ENCODE measurements at regions not wholly inside any gene's neighbourhood (a gene's known extent, or its start where the extent isn't known, plus 50 kb on each side); places are given as distances from the start of the nearest gene placed in this dataset.

DNA sequence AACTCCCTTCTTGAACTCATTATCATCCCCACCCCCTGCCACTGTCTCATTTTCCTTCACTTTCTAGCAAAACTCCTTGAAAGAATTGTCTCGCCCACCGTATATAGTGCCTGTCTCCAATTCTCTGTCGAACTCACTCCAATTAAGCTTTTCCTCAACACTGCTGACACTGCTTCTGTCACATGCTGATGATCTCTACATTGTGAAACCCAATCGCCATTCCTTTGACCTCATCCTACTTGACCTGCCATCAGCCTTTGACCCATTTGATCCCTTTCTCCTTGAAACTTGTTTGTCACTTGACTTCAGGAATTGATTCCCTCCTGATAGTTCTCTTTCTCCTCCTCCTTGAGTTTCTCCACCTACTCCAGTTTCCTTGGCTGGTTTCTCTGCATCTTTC is 54.8 kb downstream of the CCDC71L start:
- DNase-seq = no peak

DNA sequence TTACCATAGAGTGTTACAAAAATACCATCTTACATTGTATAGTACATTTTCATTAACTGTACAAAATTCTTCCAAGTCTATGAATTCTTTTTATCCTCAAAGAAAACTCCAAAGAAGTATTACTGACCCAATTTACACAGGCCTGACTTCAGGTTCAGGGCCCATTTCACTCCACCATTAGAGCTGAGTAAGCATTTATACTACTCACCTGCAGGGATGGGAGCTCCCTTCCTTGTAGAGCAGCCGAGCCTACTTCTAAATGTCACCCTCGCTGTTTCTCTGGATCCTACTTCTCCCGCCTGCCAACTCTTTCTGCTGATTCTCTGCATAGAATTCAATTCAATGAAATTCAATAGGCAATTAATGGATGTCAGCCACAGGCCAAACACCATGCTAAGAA is 56.0 kb downstream of the CCDC71L start:
- no peak for DNase-seq

DNA sequence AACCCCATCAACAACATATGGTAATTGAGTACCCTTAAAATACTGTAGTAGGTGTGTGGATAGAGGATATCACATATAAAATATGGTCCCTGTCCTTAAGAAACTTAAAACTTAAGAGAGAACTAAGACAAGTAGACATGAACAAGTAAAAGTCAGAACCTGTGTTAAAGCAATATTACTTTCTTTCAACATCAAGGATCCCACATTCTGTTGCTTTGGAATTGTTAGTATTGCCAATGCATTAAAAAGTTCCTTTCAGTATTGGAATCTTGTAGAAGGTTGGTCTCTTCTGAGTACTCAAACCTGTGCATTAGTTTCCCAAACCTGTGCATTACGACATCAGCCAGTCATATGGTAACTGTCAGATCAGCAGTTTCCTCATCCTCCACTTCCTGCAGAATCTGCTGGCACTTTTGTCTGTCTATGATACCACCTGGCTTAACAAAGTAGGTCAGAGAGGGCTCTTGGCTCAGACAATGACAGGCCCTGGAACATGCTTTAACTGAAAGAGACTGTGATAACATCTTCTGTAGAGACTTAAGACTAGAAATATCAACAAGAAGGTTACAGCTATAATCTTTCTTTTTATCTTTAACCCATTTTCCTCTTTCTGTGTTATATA is 56.5 kb downstream of the CCDC71L start:
- DNase-seq = no peak

DNA sequence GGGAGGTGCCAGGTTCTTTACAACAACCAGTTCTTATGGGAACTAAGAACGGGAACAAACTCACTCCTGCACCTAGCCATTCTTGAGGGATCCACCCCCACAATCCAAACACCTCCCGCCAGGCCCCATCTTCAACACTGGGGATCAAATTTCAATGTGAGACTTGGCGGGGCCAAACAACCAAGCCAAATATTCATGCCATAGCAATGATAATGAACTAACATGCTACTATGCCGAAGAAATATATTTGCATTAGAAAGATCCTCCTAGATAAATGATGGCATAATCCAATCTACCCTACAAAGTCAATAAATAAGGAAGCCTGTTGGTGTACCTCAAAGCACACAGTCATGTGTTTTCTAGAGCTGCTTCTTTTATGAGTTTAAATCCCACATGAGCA is 57.6 kb downstream of the CCDC71L start:
- DNase-seq = no peak

DNA sequence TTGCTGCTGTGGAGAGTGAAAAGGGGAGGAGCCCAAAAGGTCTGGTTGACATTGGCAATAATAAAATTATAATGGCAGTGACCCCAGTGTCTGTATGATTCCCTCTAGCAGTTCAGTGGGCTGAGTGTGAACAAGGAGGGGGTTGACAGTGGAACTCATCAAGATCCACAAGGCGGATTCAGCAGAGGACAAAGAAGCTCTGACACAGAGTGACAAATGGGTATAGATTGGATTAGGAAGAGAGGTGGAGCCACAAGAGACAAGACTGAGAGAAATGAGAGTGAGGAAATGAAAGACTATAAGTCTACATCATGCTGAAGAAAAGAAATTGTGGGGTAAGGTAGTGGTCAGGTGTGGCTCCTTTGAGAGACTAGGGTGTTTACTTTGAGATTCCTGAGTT is 58.9 kb downstream of the CCDC71L start:
- DNase-seq = no peak

DNA sequence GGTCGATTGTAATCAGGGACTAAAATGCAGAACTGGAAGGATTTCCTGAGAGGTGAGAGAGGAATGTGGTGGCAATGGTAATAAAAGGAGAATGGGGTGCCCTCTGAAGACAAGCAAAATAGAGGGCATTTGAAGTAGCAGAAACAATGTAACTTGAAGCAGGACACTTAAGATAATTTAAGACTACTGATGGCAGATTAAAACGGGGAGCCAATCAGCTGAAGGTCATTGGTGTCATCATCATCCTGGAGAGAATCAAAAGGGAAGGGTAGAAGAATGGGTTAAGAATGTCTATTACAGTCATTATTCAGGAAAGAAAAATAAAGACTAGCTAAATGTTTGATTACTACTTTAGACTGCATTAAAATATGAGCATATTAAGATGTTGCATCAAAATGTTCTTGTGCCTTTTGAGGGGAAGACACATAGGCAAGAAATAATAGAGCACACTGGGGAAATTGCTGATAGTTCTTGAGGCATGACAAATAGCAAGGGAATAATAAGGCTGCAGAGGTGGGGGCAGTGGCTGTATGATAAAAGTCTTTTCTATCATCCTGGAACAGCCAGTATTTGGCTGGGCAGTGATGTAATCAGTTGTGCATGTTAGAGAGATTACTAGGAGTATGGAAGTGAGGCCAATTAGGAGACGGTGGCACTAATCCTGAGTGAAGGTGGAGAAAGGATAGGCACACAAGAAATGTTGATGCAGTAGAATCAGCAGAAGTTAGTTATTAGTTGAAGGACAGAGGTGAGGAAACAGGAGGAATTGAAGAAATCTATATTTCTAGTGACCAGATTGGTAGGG is 60.2 kb downstream of the CCDC71L start:
- no peak for DNase-seq

DNA sequence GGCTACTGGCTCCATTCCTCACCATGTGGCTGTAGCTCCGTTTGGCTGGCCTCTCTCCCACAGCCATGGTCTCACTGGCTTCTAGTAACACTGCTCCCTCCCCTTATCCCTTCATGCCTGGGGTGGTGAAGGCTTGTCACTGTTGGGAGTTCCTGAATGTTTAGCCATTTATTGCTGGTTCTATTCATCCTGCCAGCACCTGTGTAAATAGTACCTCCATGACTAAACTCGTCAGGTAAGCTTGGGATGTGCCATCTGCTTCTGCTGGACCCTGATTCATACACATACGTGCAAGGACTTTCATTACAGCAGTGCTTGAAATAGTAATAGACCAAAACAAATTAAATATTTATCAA is 61.6 kb downstream of the CCDC71L start:
- DNase-seq = no peak

DNA sequence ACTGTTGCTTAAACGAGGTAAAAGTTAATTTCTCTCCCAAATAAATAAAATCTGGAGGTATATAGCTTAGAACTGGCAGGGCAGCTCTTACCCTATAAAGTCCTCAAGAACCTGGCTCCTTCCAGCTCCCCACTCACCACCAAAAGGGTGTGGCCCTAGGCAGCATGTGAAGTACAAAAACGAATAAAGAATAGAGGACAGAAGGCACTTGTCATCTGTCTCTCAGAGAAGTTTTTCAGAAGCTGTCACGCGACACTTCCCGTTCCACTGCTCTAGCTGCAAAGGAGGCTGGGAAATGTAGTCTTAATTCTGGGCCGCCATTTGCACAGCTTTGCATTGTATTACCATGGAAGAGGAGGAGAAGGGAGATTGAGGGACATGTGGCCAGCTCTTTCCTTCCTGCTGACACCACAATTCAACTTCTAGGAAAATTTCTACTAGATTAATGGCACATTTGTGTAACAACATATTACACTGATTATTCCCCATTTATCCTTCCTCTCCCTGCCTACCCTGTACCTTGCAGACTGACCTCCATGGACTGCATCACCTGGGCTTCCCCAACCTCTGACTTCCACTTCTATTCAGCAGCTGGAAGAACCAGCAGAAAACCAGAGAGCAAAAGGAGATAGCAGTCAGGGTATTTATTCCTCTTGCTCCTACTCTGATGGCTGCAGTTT is 62.2 kb downstream of the CCDC71L start:
- DNase-seq = peak; percentile 43

DNA sequence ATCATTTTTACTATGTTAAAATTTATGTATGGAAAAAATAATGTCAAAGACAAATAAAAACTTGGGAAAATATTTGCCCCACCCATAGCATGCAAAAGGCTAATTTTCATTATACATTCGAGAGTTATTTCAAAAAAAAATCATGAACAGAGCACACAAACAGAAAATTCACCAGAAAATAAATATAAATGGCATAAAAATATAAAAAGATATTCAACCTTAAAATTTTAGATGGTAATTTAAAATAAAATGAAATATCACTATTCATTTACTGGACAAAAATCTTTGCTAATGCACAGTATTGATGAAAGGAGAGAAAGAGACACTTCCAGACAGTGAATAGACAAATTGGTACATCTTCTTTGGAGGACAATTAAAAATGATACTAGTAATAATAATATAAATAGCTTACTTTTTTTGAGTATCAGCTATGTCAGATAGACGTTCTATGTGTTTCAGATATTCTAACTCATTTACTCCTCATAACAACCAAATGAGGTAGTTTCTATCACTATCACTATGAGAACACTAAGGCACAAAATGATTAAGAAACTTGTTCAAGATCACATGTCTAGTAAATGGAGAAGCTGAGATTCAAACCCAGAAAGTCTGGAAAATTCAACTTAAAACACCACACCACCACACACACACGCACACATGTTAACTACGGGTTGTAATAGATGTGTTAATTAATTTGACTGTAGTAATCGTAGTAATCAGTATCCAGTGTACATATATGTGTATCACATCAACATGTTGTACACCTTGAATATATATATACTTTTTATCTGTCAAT is 63.0 kb downstream of the CCDC71L start:
- no peak for DNase-seq

DNA sequence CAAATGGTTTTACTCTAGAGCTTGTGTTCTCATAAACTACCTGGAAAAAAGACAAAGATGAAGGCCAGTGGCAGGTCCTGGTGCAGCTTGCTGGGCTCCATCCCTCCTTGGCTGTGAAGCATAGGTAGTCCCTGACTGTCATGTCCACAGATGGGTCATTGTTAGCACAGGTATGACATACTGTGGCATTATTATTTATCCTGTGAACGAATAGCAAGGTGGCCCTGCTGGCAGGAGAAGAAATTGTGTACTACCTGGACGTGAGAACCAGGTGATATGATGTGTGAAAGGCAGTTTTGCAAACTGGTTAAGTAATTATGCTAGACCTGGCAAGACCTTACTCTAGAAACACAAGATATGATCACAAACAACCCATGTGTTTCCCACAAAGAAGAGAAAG is 63.9 kb downstream of the CCDC71L start:
- DNase-seq = no peak

DNA sequence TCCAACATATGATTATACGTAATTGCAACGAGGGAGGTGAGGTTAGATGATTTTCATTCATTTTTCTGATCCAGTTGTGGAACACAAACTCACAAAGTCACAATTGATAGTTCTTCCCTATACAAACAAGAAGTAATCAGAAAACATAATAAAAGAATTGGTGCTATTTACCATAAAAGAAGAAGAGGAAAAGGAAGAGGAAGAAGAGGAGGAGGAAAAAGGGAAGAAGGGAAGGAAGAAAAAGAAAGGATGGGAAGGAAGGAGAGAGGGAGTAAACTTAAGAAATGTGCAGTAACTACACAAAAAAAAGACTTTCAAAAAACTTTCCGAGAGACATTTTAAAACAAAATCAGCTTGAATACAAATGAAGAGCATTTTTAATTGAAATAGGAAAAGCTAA is 65.0 kb downstream of the CCDC71L start:
- no peak for DNase-seq

DNA sequence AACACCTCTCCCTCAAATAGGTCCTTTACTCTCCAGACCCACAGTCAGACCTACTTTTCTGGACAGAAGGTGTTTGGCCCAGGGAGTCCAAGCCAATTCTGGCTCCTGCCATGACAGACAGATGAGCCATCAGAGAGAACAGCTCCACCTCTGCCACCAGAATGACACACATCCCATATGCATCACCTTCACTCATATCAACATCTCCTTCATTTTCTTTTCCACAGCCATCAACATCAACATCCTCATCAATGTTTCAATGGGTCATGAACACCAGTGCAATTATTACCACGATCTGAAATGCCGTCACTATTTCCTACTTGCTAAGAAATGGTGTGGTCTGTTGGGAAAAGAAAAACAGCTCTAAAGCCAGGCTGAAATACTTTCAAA is 67.9 kb downstream of the CCDC71L start:
- DNase-seq = no peak

DNA sequence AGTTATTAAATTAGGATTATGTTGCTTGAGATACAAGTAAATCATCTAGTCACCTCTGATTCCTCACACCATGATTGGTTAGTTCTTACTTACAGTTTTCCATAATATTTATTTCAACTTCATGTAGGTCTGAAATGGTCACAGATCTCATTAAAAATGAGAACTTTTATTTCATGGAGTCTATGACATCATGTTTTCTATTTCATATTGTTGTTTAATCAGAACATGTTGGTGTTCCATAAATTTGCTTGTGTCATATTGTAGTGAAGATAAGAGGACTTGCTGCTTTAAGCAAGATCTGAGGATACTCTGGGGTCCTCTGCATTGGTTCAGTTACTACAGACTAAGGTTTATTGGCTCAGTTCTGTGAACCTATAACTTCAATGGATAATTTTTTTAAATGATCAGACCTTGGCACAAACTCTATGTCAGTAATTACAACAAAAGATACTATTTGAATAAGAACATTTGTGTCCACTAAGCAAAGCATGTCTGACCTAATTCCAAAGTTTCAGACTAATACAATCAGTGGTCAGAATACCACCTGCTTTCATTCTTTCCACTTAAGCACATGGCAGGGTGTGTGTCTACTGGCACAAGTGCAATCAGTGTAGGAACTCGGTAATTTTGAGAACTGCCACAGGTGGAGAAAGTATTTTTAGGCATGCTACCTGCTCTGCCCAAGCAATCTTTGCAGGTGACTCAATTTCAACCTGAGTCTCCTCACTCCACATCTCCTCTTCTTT is 68.5 kb downstream of the CCDC71L start:
- no peak for DNase-seq

DNA sequence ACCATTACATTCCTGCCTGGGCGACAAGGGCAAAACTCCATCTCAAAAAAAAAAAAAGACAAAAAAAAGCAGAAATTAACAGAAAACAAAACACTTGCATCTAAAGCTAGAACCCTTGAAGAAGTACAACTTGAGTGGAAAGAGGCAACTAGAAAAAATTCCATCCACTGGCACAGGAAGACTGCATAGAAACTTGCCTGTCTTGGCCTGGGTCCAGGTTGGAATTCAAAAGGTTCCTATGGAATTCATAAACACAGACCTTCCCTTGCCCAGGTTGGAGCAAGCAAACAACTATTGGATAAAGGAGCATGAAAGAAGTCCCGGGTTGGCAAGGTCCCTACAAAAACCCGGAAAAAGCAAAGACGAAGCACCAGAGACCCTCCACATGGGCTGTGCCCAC is 69.8 kb downstream of the CCDC71L start:
- DNase-seq = no peak

DNA sequence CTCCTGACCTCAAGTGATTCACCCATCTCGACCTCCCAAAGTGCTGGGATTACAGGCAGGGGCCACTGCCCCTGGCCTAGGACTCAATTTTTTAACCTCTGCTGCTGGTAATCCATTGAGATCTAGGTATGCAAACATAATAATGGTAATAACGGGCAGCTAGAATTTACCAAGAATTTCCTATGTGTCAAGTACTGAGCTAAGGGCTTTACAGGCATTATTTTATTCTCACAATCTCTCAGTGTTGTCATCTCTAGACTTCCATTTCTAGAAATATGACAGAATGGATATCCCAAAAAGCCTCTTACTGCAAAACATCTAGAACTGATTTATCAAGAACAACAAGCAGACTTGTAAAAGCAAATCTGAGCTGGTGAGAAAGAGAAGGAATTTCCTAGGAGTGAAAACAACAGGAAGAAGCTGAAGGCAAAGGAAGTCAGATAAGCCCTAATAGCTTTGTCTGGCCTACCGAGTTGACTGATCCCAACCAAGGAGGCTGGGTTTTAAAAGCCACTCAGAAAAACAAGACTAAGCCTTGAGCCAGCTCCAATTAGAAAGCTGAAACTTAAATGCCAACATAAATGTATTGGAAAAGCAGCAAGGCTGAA is 70.6 kb downstream of the CCDC71L start:
- no peak for DNase-seq

DNA sequence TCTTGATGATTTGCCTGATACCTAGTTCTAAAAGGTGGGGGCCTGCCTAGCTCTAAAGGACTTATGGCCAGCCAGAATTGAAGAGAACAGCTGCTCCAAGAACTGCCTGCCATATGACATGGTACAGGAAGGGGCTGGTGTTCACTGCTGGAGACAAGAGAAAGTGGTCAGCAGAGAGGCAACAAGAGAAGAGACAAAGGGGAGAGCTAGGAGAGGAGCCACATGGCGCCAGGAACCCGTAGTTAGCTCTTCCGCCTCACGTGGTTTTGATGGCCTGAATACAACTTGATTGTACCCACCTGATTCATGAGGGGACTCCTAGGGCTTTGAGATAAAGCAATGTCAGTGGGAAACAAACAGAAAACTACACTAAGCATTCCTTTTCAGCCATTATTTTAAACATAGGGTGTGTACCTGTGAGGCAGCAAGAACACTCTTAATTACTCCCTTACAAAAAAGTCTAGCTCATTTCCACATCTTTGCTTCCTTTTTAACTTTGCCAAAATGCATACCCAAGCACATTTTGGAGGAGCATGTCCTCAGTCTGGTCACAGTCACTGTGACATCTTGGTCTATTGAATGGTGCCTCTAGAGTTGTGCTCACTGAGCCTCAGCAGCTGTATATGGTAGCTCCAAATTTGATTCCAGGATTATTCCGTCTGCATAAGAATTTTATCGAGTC is 71.6 kb downstream of the CCDC71L start:
- DNase-seq = no peak

DNA sequence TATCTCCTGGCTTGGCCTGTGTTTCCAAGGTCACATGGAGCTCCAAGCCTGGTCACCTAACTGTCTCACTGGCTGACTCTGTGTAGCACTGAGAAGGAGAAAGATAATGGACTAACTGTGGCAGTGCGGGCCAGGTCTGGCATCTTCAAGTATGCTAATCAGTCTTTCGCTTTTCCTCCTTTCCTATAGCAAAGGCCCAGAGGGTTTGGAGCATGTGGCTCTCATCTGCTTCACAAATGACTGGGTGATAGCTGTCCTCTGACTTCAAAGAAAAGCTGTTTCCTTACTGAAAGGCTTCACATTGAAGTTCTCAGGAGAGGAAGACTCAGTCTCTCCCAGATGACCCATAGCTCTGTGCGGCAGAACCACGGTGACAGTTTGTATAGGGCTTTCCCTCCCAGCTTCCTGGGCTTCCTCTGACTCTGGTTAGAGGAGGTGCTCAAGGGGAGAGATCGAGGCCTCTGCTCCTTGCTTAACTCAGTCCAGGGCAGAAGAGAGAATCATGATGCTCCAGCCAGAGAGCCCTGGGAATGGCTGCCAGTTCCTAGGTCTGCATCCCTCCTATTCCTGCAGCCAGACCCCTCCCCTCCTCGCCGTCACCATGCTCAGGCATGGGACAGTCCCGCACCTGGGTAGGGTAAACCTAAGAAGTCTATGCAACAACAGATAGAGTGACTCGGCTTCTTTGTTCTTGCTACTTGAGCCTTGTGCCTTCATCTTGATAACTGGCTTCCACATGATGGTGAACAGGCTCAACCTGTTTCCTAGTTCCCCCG is 72.3 kb downstream of the CCDC71L start:
- DNase-seq = no peak

DNA sequence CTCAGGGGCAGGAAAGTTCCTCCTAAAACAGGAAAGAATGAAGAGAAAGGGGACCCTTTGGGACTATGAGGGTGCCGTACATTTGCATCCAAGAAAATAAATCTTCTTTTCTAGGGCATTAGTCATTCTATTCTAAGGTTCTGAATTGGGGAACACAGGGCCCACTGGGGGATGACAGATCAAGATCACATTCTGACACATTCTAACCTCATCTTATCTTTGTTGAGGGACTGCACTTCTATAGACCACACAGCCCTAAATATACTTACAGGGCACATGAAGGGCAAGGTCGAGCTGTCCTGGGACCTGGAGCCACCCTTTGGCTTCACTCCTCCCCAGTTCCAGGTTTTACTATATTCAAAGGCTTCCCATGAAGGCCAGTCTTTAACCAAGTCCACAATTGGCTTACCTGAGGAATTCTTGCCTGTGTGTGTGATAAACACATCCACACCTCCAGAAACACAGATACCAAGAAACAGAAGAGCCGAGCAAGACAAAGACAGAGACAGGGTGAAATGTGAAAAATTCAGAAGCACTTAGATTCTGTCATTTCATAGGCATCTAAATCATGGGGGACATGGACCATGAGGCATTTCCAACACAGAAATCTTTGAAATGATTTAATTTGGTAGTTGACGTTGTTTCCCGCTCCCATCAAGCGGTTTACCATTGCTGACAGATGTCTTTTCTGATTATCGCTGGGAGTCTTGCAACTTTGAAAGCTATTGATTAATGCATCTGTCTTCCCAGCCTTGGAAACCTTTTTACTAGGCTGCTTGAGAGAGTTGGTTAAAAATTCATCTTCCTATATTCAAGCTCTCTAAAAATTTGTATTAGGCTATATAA is 75.8 kb downstream of the CCDC71L start:
- DNase-seq = no peak

DNA sequence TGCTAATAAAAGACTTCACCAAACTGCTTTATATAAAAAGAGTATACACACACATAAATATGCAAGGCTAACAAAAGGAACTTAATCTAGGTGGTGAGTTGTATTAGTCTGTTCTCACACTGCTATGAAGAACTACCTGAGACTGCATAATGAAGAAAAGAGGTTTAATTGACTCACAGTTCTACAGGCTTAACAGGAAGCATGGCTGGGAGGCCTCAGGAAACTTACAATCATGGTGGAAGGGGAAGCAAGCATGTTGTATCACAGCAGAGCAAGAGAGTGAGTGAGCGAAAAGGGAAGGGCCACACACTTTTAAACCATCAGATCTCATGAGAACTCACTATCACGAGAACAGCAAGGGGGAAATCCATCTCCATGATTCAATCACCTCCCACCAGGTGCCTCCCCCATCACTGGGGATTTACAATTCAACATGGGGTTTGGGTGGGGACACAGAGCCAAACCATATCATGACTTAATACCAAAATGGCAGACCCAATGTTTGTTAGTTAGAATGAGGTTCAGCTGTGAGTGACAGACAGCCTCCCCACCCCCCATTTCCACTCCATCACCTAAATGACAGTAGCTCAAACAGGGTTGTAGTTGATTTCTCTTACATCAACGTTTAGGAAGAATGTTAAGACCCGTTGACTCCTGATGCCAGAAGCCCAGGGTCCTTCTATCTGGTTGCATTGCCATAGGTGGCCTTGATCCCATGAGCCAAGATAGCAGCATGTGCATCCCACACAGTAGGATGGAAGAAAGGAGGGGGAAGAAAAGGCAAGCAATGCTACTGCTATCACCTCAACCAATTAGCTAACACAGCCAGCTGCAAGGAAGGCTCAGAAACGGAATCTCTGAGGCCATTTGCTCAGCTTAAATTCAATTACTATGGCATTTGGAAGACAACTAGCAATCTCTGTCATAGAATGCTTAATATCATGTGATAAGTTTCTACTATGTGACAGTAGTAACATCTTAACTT is 77.0 kb downstream of the CCDC71L start:
- DNase-seq = no peak
